NCI-H774 (cell line): ENCODE measurements at regions not wholly inside any gene's neighbourhood (a gene's known extent, or its start where the extent isn't known, plus 50 kb on each side); places are given as distances from the start of the nearest gene placed in this dataset.

Source experiments
- DNase-seq: peaks from one replicate; lab custom pipeline; 2025; lab: John Stamatoyannopoulos, UW

DNA sequence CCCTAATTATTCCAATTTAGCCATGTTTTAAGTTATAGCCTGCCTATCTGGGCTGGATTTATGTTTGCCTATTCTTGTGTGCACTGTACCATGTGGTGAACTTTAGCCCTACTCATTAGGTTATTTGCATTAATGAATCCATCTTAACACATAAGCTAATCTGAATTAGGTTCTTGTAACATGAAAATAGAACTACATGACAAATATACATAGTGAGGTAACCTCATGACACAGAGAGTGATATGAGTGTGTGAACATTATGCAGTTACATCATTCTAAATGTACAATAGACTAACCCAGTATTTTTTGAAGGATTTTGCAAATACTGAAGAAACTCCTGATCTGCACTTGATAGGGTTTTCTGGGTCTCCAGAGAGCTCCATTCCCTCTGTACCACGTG is 733.7 kb upstream of the CITED2 start:
- DNase-seq: no peak

DNA sequence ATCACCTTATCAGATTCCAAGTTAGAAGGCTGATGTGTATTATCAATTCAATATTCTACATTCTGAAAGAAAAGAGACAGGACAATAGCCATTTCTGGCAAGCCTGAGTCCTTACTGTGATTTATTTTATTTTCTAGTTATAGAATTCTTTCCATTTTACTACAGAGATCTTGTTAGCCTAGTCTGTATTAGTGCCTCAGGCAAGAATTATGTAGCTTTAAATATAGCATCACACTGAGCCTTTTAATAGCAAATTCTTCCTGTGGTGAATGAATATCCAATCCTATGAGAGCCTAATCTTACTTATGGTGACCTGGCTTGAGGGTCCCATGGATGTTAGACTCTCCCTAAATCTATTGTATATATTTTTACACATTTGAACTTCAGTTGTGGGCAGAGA is 732.8 kb upstream of the CITED2 start:
- no peak for DNase-seq

DNA sequence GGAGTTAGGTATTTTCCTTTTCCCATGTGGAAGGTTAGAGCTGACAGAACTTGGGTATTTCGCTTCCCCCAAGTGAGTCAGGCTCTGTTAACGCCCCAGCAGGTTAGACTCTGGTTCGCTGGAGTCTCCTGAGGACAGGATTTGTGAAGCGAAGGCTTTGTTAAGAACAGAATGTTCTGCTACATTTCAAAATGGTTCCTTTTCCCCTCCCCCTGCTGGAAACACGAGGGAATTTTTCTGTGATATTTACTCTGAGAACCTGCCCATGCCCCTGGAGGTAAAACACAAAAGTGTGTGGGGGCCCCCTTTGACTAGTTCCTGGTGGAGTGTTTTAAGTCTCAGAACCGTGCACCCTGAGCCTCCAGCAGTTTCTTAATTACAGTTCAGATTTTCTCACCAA is 731.4 kb upstream of the CITED2 start:
- DNase-seq: no peak

DNA sequence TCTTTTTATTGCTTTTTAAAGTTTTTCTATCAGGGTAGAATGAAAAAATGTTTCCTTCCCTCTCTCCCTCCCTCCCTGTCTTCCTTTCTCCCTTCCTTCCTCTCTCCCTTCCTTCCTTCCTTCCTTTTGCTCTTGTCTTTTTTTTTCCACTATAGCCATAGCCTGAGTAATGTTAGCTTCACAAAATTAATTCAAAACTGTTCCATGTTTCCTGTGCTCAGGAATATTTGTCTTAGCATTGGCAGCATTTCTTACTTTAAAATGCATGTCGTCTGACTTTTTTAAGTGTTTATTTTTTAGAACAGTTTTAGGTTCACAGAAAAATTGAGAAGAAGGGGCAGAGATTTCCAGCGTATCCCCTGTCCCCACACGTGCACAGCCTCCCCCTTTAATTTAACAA is 730.8 kb upstream of the CITED2 start:
- no peak for DNase-seq

DNA sequence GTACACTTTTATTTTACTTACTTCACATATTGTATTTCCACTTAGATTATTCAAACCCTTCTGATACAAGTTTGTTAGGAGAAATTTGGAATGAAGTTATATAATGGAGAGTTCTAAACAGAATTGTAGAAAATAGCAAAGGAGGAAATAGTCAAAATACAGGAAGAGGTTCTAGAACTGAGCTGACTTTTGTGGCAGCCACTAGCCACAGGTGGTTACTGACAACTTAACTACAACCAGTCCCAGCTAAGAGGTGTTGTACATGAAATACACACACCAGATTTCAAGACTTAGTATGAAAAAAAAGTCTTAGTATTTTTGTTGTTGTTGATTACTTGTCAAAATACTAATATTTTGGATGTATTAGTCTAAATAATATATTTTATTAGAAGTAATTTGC is 727.4 kb upstream of the CITED2 start:
- DNase-seq: no peak

DNA sequence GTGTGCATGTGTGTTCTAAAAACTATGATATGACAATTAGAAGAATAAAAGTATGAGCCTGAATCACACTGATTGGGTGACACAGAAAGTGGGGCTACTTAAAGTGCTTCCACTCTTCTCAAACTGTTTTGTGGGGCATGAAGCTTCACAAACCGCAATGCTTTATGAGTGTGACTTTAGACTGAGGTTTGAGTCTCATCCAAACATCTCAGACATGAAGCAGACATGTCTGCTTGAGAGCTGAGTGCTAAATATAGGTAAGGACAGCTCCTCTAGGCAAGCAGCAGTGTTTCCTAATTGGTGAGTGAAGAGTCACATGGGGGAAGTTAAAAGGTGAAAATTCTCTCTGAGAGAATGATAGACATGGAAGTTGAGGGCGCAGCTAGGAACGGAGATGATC is 726.9 kb upstream of the CITED2 start:
- no peak for DNase-seq

DNA sequence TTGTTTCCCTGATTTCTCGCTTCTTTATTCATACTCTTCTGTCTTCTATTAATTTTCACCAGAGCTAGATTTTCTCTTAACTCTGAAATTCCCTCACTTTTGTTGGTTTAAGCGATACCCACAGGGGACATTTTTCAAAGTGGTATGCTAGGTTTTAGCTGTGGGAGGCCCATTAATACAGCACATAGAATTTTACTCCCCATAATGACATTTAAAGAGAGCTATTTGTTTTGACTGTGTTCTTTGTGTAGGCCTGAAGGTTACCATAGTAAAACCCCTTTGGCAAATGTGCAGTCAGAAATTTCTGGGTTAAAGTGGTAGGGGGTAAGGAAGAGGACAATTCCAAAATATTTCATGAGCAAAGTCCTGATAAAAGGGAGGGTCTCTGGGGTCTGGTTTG is 721.1 kb upstream of the CITED2 start:
- DNase-seq: no peak

DNA sequence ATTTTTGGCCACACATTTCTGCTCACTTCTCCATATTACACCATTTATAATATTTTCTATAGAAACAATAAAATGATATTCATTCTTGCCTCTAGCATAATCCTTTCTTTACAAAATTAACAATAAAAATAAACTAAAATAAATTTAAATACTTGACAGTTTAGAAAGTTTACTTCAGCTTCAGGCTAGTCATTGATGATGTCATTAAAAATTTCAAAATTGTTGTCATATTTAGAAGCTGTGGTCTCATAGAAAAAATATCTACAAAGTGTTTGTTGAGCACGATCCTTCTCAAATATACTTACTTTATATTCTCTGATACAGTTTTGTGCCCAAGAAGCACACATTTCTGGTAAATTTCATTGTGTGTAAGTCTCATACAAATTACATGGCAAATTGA is 717.4 kb upstream of the CITED2 start:
- DNase-seq: no peak

DNA sequence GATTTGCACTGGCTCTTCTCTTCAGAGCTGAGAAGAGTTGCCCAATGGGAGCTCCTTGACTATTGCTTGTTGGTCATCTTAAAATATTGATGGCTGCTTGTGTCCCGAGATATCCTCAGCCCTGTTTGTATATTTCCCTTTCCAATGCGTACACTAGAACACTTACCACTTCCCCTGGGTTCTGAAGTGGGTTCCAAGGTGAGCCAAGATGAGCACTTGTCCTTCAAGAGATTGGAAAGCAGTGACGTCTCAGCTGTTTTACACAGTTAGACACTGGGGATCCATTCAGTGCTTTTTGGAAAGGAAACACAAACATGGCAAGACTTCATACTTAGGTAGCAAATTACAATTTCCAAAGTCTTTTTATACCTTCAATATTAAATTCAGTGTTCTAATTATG is 716.4 kb upstream of the CITED2 start:
- no peak for DNase-seq

DNA sequence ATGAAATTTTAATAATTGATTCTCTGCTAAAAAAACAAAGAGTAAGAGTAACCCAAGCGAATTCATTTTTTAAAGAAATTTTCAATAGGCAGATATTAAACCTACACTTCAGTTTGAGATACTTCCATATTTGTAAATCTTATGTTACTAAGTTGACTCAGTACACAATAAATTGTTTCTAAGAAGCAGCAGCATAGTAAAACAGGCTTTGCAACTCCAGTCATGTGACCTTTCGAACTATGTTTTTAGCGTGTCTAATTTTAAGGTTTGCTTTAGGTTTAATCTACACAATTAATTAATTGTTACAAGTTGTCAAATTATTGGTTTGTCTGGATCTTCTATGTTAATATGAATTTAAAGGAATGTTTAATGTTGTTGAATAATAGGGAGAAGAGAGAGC is 708.9 kb upstream of the CITED2 start:
- DNase-seq: no peak

DNA sequence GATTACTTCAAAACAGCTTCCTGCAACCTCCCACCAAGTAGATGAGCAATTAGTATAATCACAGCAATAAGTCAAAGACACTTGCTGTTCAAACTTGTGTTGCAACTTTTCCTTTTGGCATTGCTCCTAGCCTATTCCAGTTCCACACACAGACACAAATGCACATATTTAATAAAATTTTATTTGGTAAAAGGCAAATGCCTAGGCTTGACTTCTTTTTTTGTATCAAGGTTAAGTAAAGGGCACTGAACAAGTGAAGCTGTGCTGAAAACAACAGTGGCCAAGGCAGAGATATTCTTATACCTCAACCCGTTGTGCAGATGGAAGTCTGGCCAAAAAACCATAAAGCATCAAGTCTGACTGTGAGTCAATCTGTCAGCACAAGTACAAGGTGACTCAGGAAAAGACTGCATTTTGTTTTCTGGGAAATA is 708.4 kb upstream of the CITED2 start:
- no peak for DNase-seq

DNA sequence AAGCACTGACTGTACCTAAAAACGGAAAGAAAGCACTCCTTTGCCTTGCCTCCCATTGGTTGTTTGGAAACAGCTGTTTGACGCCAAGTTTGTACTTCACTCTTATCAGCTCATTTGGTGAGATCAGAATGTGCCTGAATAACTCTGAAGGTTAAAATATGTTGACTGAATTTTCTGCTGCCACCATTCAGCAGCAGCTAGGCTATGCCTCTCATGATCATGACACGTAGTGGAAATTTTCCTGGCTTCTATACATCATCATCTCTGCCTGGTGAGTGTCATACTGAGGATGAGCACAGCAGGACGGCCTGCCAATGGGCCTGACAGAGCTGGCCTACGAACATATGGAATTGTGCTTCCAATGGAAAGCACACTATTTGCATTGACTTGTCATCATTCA is 704.9 kb upstream of the CITED2 start:
- DNase-seq: no peak

DNA sequence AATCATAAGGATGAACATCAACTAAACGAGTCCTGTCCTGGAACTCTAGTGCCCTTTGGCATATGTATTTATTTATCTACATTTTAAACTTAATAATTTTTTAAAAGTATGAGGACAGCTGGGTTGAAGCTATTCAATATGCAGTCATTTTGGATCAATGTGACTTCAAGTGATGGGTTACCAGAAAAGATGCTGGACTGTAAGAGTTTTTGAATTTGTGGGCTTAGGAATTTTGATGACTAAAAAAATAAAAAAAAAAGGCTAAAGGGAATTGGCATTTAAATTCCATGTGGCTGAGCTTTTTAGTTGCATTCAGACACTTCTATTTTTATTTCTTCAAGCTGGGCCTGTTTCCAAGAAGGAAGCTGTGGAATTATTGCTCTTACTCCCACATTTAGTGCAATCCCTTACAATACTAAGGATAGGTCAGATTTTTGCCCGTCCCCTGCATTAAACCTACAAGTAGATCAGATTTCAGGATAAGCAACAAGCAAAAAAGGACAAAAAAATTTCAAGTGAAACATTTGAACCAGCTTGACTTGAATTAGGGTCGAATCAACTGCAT is 704.2 kb upstream of the CITED2 start:
- no peak for DNase-seq

DNA sequence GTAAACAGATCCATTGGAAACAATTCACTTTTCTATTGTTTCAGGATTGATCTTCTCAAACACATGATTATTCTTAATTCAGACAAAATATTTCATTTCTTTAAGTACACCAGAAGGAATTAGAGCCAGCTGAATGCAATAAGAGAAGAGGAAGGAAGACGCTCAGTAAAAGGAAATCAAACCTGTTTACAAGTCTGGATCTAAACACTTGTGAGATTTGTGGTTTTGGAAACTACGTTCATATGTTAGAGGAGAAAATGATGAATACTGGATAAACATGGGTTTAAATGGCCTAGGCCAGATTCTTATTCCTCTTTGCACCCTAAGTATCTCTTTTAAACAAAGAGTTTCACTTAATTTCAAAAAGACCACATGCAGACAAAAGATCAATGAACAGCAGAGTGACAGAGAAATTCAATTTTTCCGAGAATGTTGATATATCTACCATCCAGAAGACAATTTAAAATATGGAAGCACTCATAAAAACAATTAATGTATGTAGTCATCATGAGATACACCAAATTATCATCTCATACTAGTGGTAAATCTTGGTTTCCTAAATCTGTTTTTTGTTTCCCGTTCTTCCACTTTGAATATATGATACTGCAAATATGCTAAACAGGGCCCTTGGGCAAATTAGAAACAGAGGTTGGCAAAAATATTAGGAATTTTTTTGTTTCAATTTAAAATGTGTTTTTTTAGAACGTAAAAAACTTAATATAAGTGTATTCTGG is 703.5 kb upstream of the CITED2 start:
- no peak for DNase-seq

DNA sequence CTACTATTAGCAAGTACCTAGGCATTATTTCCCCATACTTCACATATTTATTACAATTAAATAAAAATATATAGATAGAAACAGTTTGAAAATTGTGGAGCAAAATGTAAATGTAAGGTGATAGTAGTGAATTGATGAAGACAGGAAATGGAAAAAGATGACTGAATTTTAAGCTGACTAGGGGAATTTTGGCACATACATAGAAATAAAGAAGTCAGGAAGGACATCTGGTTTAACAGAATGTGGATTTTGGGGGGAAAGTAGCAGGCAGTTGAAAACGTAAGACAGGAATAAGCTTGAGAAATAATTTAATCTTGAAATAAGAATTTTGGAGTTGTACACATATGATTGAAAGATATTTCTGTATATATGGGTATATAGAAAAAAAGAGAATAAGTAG is 701.7 kb upstream of the CITED2 start:
- DNase-seq: no peak

DNA sequence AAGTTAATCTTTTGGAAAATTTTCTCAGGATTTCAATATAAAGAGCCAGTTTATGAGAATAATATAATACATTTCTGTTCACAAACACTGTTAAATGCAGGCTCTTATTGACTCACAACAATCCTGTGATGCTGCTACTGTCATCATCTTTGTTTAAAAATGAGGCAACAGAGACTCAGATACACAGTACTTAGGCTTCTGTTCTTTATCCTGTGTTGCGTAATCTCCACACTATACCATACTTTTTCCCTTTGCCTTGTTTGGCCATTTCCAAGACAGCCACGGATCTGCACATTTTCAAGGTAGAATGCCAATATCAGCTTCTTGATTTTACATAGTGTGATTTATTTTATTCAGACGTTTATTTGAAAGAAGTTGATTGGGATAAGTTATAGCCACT is 699.0 kb upstream of the CITED2 start:
- no peak for DNase-seq

DNA sequence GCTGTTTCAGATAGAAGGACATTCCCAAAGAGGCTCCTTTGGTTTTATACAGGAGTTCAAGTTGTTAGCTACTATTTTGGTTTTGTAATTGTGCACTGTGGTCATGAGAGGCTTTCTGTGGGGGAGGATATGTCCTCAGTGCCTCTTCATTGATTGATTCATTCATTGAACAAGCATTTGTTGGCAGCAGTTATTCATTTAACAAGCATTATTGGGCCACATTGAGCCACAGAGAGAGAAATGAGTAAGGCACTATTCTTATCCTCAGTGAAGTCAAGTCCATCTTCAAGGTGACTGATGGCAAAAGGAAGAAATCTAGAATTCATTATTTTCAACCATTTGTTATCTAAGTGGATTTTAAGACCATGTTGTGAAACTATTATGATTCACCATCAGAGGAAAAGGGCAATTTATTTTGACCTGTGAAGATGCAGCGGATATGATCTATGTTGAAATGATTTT is 697.2 kb upstream of the CITED2 start:
- no peak for DNase-seq

DNA sequence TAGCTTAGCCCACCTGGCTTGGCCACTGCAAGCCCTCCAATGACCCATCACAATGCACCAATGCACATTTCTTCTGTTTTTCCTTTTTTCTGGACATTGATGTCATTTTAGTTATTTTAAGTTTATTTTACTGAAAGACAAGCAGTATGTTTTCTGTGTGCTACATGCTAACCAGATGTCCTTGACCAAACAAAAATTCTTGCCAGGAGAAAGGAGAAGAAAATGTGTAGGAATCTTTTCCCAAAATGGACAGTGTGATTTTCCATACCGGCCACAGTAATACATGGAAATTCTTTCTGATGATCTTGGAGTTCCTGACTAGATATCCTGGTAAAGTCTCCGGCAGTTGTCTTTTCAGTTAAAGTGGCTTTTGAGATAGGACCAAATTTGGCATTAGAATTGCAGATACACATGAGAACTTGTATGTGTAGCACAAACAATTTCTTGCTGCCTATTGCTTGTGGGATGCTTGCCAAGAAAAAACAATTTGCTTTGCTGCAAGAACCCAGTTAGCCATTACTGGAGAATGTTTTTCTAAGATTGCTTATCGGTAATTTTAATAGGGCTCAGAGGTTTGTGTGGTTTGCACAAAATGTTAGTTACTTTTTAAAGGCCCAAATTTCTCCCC is 696.5 kb upstream of the CITED2 start:
- no peak for DNase-seq

DNA sequence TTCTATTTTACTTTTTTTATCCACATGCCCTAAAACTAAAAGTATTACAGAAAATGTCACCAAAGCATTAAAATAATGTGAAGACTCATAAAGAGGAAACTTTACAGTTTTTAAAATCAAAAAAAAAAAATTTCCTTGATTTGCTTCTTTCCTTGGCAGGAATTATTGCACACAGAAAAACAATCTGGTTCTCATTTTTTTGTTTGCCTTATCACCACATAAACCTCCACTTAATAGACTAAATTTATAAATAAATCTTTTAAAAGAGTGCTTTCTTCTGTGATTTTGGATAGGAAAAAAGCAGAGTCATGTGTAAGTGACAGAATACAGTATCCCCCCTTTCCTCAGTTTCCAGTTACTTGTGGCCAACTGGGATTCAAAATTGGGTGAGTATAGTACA is 695.1 kb upstream of the CITED2 start:
- no peak for DNase-seq

DNA sequence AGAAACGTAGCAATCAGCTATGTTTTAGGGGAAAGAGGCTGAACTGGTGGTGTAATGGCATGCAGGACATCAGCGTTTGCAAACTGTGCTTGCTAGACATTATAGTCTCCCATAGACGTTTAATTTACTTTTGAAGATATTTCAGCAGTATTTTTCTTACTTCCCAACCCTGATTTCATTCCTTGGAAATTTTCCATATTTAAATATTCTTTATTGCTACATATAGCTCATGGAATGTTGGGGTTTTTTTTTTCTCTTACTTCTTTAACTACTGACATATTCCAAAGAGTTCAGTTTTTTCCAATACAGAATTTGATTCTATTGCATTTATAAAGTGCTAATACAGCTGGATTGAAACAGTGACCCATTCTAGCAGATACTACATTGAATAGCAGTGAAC is 694.4 kb upstream of the CITED2 start:
- no peak for DNase-seq

DNA sequence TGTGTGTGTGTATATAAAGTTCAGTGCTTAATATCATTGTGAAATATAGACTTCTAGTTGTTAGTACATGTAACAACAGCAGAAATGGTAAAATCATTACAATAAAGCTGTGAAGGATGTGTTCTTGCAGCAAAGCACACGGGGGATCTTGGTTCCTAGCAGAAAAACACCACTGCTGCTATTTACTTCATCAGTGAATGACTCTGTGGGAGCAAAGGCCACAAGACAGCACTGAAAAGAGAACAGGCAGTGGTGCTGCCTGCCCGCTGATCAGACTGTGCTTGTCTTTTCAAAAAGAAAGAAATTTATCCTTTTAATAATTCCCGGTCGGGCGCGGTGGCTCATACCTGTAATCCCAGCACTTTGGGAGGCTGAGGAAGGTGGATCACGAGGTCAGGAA is 689.9 kb upstream of the CITED2 start:
- no peak for DNase-seq

DNA sequence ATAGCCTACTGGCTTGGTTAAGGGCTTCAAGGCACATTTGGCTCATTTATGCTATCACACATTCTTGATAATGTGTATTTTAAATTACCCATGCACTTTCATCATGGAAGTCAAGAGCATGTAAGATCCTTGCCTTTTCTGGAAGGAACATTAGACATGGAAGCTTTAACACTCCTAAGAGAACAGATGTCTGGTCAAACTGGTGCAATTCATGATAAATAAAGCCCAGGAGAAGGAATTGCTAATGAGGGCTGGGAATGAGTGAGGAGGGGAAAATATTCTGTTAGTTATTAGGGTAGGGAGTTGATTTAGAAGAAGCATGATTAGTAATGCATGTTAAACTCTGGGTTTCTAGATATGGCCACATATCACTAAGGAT is 688.6 kb upstream of the CITED2 start:
- DNase-seq: no peak
